Pancreas (tissue), 10 donors: ENCODE measurements at regions not wholly inside any gene's neighbourhood (a gene's known extent, or its start where the extent isn't known, plus 50 kb on each side); places are given as distances from the start of the nearest gene placed in this dataset.

Experiments
- ATAC-seq, 4 donors: fragments of 200-7000 bp; cut with Tn5 transposase; one replicate each; pipeline versions ENCODE4 v1.8.0 to v1.9.1; 2020; ENCODE audit warnings: mild to moderate bottlenecking in 4 of 4, moderate library complexity in 4 of 4
- DNase-seq, 6 donors: peaks; one replicate each; pipeline ENCODE4 v3.0.0-alpha.2; 2020
- FAIRE-seq: peaks from 2 replicates; lab custom pipeline; 2012; peaks lifted over from hg19 to GRCh38; lab: Jason Lieb, UNC
- H3K27ac ChIP-seq, 4 donors: fragments of 200-600 bp; sonication (generic); 1 replicate in 3 of 4; 2 replicates in 1 of 4; pipeline versions ENCODE4 v1.5.0 to v1.8.0; 2020
- H3K27me3 ChIP-seq, 4 donors: fragments of 200-600 bp; one replicate each; pipeline ENCODE4 v1.8.0; 2021
- H3K36me3 ChIP-seq, 3 donors: fragments of 200-600 bp; sonication (generic) in 1 of 3; one replicate each; pipeline versions ENCODE4 v1.5.0 to v1.8.0; 2020 to 2021
- H3K4me1 ChIP-seq, 3 donors: fragments of 200-600 bp; one replicate each; pipeline ENCODE4 v1.8.0; 2021
- H3K4me3 ChIP-seq, 4 donors: fragments of 200-600 bp; sonication (generic) in 2 of 4; one replicate each; pipeline versions ENCODE4 v1.5.0 to v1.8.0; 2020 to 2021
- H3K9me3 ChIP-seq, 4 donors: fragments of 200-600 bp; one replicate each; pipeline ENCODE4 v1.8.0; 2021
- CTCF ChIP-seq, 4 donors: fragments of 200-600 bp; sonication (generic) in 3 of 4; IDR thresholded peaks; one replicate each; pipeline versions ENCODE4 v1.5.0 to v1.8.0; 2021; ENCODE audit warnings: antibody characterized with exemption in 4 of 4
- WGBS, 2 donors: extraction: QIAGEN DNeasy Blood & Tissue Kit; methylation state at CpG; one replicate each; pipeline ENCODE4 v1.1.7; 2013; 5-methylcytosine and 5-hydroxymethylcytosine counted together
- intact Hi-C, 3 donors: fragments of 100-400 bp; cut with DNase I; formaldehyde crosslinking; loops; one replicate each; pipeline versions ENCODE4 v1.11.1 to v1.14.2; 2022
- donor health status: healthy with polysubstance abuse.
- donor health status: DM: no; HTN: no; CAD: no; lungs with moderate emphysema.
- donor health status: DM: no; HTN: no; CAD: no.
- donor health status: control.
- donor health status: control.
- donor health status: Bipolar disorder and iron deficiency.
- donor health status: DM: yes; HTN: yes; CAD: no.
- donor health status: DM: no; HTN: no; CAD: no.
- donor health status: DM: no; HTN: no; CAD: no.
- donor health status: DM: yes; HTN: yes; CAD: no.

- Histone ChIP-seq H3K27ac (peak overlapping the region in 2 of 4 donors; percentile 57 to 77), H3K4me3 (no peak overlapping the region), H3K27me3 (no peaks in the 10 kb centered on the region), H3K9me3 (no peaks in the 10 kb centered on the region), H3K4me1 (peaks cover 8 to 22% (median 20%) of the 10 kb centered on the region in 3 donors), H3K36me3 (no peaks in the 10 kb centered on the region)
- 34 to 39% methylated on average over 7 of the region's 7 CpGs for WGBS, 2 donors
- FAIRE-seq (no peak), DNase-seq (peak in 4 of 6 donors; percentile 18 to 71 (median 39)), ATAC-seq (peak; percentile 84 to 89 (median 88))
- intact Hi-C loops = loop anchor here in 2 of 3 donors (5.0 to 10.0 kb wide), 4 partner anchors 55 to 922 kb away; partner anchors contain the start of gene GRIN2A (in 1 of the 2)
- no peak for TF ChIP-seq CTCF (IDR thresholded peaks at IDR 0.05)
Measured at GRCh38 chr16:9259914-9260608, 168.6 kb downstream of the HAPSTR1 start.

GRCh38 chr16:9260666-9261065 is 169.2 kb downstream of the HAPSTR1 start:
- intact Hi-C loops = loop anchor here in 1 of 3 donors (10.0 kb wide), 1 partner anchor 54 kb away; no protein-coding TSS in a partner anchor
- peaks cover 8 to 22% (median 20%) of the 10 kb centered on the region in 3 donors for H3K4me1 ChIP-seq
- no peaks in the 10 kb centered on the region for H3K36me3 ChIP-seq
- 10 to 15% methylated on average over 4 of the region's 4 CpGs for WGBS, 2 donors
- no peak overlapping the region for H3K4me3 ChIP-seq
- TF ChIP-seq CTCF (IDR thresholded peaks at IDR 0.05) = no peak
- DNase-seq = peak; percentile 49 to 81 (median 74)
- ATAC-seq = peak; percentile 43 to 79 (median 70)
- no peaks in the 10 kb centered on the region for H3K27me3 ChIP-seq
- no peak for FAIRE-seq
- peak overlapping the region in 2 of 4 donors; percentile 57 to 77 for H3K27ac ChIP-seq
- no peaks in the 10 kb centered on the region for H3K9me3 ChIP-seq

GRCh38 chr16:9261376-9261775 is 169.9 kb downstream of the HAPSTR1 start:
- 30 to 36% methylated on average over 5 of the region's 5 CpGs for WGBS, 2 donors
- no peak for FAIRE-seq
- H3K27ac ChIP-seq = peak overlapping the region in 2 of 4 donors; percentile 44 to 77
- no peaks in the 10 kb centered on the region for H3K36me3 ChIP-seq
- no peak for TF ChIP-seq CTCF (IDR thresholded peaks at IDR 0.05)
- no peaks in the 10 kb centered on the region for H3K27me3 ChIP-seq
- H3K9me3 ChIP-seq = no peaks in the 10 kb centered on the region
- H3K4me3 ChIP-seq = no peak overlapping the region
- intact Hi-C loops = loop anchor here in 1 of 3 donors (10.0 kb wide), 1 partner anchor 53 kb away; no protein-coding TSS in a partner anchor
- peak in 3 of 4 donors; percentile 10 to 37 (median 34) for ATAC-seq
- peaks cover 8 to 22% (median 20%) of the 10 kb centered on the region in 3 donors for H3K4me1 ChIP-seq
- DNase-seq = peak in 1 of 6 donors; percentile 24

- Histone ChIP-seq H3K4me1 (peaks cover 8 to 22% (median 20%) of the 10 kb centered on the region in 3 donors), H3K27me3 (no peaks in the 10 kb centered on the region), H3K9me3 (no peaks in the 10 kb centered on the region), H3K4me3 (no peak overlapping the region), H3K27ac (no peak overlapping the region), H3K36me3 (no peaks in the 10 kb centered on the region)
- intact Hi-C loops = loop anchor here in 1 of 3 donors (10.0 kb wide), 1 partner anchor 52 kb away; no protein-coding TSS in a partner anchor
- no peak for TF ChIP-seq CTCF (IDR thresholded peaks at IDR 0.05)
- no peak for FAIRE-seq
- DNase-seq = no peak
- no peak for ATAC-seq
- 90 to 93% methylated on average over 15 of the region's 15 CpGs for WGBS, 2 donors
Measured at GRCh38 chr16:9262941-9263715, 171.7 kb downstream of the HAPSTR1 start.
